ENCODE measurements at regions not wholly inside any gene's neighbourhood (a gene's known extent, or its start where the extent isn't known, plus 50 kb on each side); places are given as distances from the start of the nearest gene placed in this dataset.

DNA sequence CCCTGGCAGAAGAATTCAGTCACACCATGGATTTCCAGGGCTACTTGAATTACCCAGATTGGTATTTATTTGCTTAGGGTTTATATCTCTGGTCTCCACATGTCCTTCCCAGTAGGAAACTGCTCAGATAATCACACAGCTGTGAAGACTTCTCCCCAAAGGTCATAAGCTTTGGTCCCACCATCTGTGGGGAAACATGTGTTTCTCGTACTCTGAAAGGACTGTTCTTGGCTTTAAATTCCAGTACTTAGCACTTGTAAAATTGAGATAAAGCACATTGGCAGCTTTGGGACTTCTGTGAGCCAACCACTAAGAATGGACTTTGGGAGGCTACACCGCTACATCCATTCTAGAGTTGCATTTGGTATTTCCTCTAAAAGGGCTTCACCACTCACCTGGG is 205.3 kb upstream of the FOXA2 start:
- no peak overlapping the region for H3K27ac Mint-ChIP-seq
- TF ChIP-seq, protein P1, sequence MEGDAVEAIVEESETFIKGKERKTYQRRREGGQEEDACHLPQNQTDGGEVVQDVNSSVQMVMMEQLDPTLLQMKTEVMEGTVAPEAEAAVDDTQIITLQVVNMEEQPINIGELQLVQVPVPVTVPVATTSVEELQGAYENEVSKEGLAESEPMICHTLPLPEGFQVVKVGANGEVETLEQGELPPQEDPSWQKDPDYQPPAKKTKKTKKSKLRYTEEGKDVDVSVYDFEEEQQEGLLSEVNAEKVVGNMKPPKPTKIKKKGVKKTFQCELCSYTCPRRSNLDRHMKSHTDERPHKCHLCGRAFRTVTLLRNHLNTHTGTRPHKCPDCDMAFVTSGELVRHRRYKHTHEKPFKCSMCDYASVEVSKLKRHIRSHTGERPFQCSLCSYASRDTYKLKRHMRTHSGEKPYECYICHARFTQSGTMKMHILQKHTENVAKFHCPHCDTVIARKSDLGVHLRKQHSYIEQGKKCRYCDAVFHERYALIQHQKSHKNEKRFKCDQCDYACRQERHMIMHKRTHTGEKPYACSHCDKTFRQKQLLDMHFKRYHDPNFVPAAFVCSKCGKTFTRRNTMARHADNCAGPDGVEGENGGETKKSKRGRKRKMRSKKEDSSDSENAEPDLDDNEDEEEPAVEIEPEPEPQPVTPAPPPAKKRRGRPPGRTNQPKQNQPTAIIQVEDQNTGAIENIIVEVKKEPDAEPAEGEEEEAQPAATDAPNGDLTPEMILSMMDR (IDR thresholded peaks at IDR 0.05; ENCODE audit: unreplicated experiment): no peak
- peaks cover 7% of the 10 kb centered on the region for H3K27me3 Mint-ChIP-seq
- peaks cover 6% of the 10 kb centered on the region for H3K4me1 Mint-ChIP-seq (ENCODE audit: low read depth)
- peaks cover 10% of the 10 kb centered on the region for H3K9me3 Mint-ChIP-seq (ENCODE audit: low read depth)
- no peak overlapping the region for H3K4me3 Mint-ChIP-seq (ENCODE audit: low read depth)
- DNase-seq (ENCODE audit: low spot score, unreplicated experiment): no peak
- H3K36me3 Mint-ChIP-seq (ENCODE audit: insufficient read depth): no peaks in the 10 kb centered on the region

DNA sequence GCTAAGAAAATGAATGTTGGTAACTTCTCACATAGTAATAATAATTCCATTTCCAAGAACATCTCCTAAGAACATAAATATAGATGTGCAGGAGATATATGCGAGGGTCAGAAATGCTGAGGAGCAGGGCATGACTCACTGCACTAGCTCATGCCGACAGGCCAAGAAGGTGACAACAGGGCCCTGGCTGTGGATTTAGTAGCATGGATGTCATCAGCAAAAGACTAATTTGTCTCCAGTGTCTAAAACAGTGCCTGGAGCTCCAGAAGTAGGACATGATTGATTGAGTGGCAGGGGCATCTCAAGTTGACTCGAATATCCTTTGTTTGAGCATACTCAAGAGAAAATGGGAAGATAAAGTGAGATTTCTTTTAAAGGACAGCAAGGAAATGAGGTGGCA is 207.0 kb upstream of the FOXA2 start:
- no peak for DNase-seq (ENCODE audit: low spot score, unreplicated experiment)
- no peak overlapping the region for H3K4me3 Mint-ChIP-seq (ENCODE audit: low read depth)
- H3K9me3 Mint-ChIP-seq (ENCODE audit: low read depth): no peaks in the 10 kb centered on the region
- H3K27ac Mint-ChIP-seq: no peak overlapping the region
- H3K36me3 Mint-ChIP-seq (ENCODE audit: insufficient read depth): no peaks in the 10 kb centered on the region
- H3K27me3 Mint-ChIP-seq: peaks cover 15% of the 10 kb centered on the region
- H3K4me1 Mint-ChIP-seq (ENCODE audit: low read depth): peaks cover 6% of the 10 kb centered on the region
- TF ChIP-seq, protein P1 (IDR thresholded peaks at IDR 0.05; ENCODE audit: unreplicated experiment): no peak

DNA sequence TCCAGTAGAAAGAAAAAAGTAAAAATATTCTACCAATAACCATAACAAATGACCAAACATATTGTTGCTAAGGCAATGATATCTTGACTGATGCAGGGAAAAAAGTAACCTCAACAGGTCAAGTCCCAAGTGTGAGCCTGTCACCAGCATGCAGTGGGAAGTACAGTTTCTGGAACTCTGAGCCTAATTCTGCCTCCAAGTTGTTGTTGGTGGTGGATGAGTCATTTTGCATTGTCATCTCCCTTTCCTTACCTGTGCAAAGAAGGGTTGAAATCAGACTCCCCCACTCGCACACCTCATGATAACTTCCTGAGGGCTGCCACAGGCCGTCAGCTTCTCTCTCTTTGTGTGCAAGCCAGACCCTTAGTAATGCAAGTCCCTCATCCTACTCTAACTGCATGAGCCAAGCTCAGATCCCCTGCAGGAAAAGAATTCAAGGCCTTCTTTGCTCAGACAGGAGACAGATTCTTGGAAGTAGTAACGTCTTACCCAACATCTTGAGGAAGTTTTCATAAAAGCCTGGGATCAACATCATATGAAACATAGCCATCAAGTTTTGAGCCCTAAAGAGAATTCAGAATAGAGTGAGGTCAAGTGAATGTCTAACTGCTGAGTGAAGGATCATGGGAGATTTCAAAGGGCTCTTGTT is 207.6 kb upstream of the FOXA2 start:
- no peak overlapping the region for H3K27ac Mint-ChIP-seq
- DNase-seq (ENCODE audit: low spot score, unreplicated experiment): no peak
- no peaks in the 10 kb centered on the region for H3K36me3 Mint-ChIP-seq (ENCODE audit: insufficient read depth)
- H3K4me3 Mint-ChIP-seq (ENCODE audit: low read depth): no peak overlapping the region
- peaks cover 15% of the 10 kb centered on the region for H3K27me3 Mint-ChIP-seq
- H3K4me1 Mint-ChIP-seq (ENCODE audit: low read depth): peaks cover 6% of the 10 kb centered on the region
- H3K9me3 Mint-ChIP-seq (ENCODE audit: low read depth): no peaks in the 10 kb centered on the region
- TF ChIP-seq, protein P1 (IDR thresholded peaks at IDR 0.05; ENCODE audit: unreplicated experiment): no peak

DNA sequence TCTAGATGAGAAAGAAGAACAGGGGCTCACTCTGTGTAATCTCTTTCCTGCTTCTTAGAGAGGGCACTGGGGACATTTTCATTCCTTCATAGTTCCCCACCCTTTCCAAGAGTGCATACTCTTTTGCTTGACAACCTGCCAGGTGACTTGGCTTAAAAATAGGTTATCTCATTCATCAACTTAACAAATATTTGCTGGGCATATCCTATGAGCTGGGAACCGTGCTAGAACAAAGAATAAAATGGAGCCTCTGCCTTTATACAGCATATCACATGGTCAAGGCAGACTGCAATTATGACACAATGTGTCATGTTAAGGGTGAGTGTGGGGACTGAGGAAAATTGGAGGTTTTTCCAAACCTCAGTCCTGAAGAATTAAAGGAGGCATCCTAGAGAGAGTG is 209.8 kb upstream of the FOXA2 start:
- no peak for DNase-seq (ENCODE audit: low spot score, unreplicated experiment)
- TF ChIP-seq, protein P1 (IDR thresholded peaks at IDR 0.05; ENCODE audit: unreplicated experiment): no peak
- Mint-ChIP-seq H3K4me1 (ENCODE audit: low read depth) (peaks cover 6% of the 10 kb centered on the region), H3K9me3 (ENCODE audit: low read depth) (no peaks in the 10 kb centered on the region), H3K27ac (no peak overlapping the region), H3K4me3 (ENCODE audit: low read depth) (no peak overlapping the region), H3K36me3 (ENCODE audit: insufficient read depth) (no peaks in the 10 kb centered on the region), H3K27me3 (peaks cover 20% of the 10 kb centered on the region)

DNA sequence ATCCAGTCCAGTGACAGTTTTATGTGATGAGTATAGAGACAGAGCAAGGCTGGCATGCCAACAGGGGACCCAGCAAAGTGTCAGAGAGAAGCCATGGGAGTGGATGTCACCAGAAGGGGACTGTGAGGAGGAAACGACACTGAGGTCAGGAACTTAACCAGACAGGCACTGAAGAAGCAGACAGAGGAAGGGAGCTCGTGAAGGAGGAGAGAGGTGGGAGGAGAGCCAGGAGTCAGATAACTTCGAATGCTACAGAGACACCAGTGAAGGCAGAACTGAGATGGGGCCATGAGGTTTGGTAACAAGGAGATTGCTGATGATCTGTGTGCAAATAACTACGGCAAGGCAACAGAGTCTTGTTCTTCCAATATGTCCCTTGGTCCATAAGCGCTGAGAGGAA is 211.1 kb upstream of the FOXA2 start:
- TF ChIP-seq, protein P1 (IDR thresholded peaks at IDR 0.05; ENCODE audit: unreplicated experiment): no peak
- Mint-ChIP-seq H3K4me1 (ENCODE audit: low read depth) (peaks cover 6% of the 10 kb centered on the region), H3K36me3 (ENCODE audit: insufficient read depth) (no peaks in the 10 kb centered on the region), H3K4me3 (ENCODE audit: low read depth) (no peak overlapping the region), H3K27ac (no peak overlapping the region), H3K27me3 (peaks cover 20% of the 10 kb centered on the region), H3K9me3 (ENCODE audit: low read depth) (no peaks in the 10 kb centered on the region)
- DNase-seq (ENCODE audit: low spot score, unreplicated experiment): no peak
